ENCODE measurements at regions not wholly inside any gene's neighbourhood (a gene's known extent, or its start where the extent isn't known, plus 50 kb on each side); places are given as distances from the start of the nearest gene placed in this dataset.

- TF ChIP-seq CTCF (conservative IDR thresholded peaks at IDR 0.05; ENCODE audit: low read depth, low read length) (no peak), EZH2 (IDR thresholded peaks at IDR 0.05; ENCODE audit: low read length, unreplicated experiment) (no peak), EZH2phosphoT487 (IDR thresholded peaks at IDR 0.05; ENCODE audit: borderline replicate concordance, low read length) (no peak)
Measured at GRCh38 chr3:94612631-94613030, 549.8 kb downstream of the NSUN3 start.

All from PC-3 (cell line).